A549 (cell line): ENCODE measurements at regions not wholly inside any gene's neighbourhood (a gene's known extent, or its start where the extent isn't known, plus 50 kb on each side); places are given as distances from the start of the nearest gene placed in this dataset.

Source experiments
- MAFK ChIP-seq: fragments of 450-650 bp; IDR thresholded peaks from 2 replicates; pipeline ENCODE4 v1.6.1; 2014; ENCODE audit not compliant: partially characterized antibody
- RNF2 ChIP-seq: fragments of 200-600 bp; sonication (generic); IDR thresholded peaks from 2 replicates; pipeline ENCODE4 v1.6.1; 2016; ENCODE audit warnings: low read depth, mild to moderate bottlenecking, antibody characterized with exemption, moderate library complexity, borderline replicate concordance
- SREBF2 ChIP-seq: fragments of 450-650 bp; IDR thresholded peaks from 2 replicates; pipeline ENCODE4 v1.6.1; 2014; ENCODE audit warnings: mild to moderate bottlenecking, moderate library complexity
- TFCP2L1 ChIP-seq: fragments of 250-450 bp; sonication (Bioruptor Pico); IDR thresholded peaks from 2 replicates; pipeline ENCODE4 v1.5.0; 2021; ENCODE audit warnings: mild to moderate bottlenecking
- TF ChIP-seq, protein P1 (sequence below): fragments of >200 bp; sonication (Bioruptor Twin); formaldehyde crosslinking; IDR thresholded peaks from 3 replicates; pipeline ENCODE4 v1.5.1; 2016

DNA sequence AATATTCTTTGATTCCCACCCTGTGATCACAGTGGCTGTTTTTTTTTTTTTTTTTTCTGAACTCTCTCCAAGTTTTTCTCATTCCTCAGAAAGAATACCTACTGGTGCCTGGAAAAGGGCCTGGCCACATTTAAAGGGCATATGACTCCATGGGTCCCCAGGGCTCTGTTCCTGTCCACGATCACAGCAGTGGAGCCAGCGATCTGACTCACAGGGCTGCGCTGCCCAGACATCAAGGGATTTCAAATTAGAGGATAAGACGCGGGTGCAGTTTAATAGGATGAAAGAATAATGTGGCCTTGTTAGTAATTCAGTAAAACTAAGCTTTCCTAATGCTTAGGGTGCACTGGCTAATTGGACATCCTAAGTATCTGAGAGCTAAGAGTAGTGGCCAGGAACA, 175.1 kb upstream of the MSX2 start:
- TF ChIP-seq SREBF2 (no peak), MAFK (no peak), TFCP2L1 (CRISPR knock-in tag) (no peak), RNF2 (no peak)
- TF ChIP-seq, protein P1, sequence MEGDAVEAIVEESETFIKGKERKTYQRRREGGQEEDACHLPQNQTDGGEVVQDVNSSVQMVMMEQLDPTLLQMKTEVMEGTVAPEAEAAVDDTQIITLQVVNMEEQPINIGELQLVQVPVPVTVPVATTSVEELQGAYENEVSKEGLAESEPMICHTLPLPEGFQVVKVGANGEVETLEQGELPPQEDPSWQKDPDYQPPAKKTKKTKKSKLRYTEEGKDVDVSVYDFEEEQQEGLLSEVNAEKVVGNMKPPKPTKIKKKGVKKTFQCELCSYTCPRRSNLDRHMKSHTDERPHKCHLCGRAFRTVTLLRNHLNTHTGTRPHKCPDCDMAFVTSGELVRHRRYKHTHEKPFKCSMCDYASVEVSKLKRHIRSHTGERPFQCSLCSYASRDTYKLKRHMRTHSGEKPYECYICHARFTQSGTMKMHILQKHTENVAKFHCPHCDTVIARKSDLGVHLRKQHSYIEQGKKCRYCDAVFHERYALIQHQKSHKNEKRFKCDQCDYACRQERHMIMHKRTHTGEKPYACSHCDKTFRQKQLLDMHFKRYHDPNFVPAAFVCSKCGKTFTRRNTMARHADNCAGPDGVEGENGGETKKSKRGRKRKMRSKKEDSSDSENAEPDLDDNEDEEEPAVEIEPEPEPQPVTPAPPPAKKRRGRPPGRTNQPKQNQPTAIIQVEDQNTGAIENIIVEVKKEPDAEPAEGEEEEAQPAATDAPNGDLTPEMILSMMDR, result no peak
